Mesenchymal stem cell (in vitro differentiated cells and primary cell): ENCODE measurements at regions not wholly inside any gene's neighbourhood (a gene's known extent, or its start where the extent isn't known, plus 50 kb on each side); places are given as distances from the start of the nearest gene placed in this dataset.

Experiments used
- DNase-seq: peaks from one replicate; pipeline ENCODE4 v3.0.0-alpha.2; 2013
- H2AFZ ChIP-seq: one replicate; pipeline ENCODE4 v1.6.1; 2013; ENCODE audit warnings: low read depth, mild to moderate bottlenecking, control low read depth, inconsistent platforms, low read length, moderate library complexity
- H2AK5ac ChIP-seq: 2 replicates; pipeline ENCODE4 v1.6.1; 2013; ENCODE audit warnings: low read length, moderate library complexity, mild to moderate bottlenecking, inconsistent platforms; ENCODE audit not compliant: severe bottlenecking
- H2BK120ac ChIP-seq: one replicate; pipeline ENCODE4 v1.6.1; 2013; ENCODE audit warnings: low read depth, mild to moderate bottlenecking, inconsistent platforms, low read length, moderate library complexity
- H2BK12ac ChIP-seq, 2 experiments: one replicate each; pipeline ENCODE4 v1.6.1; 2013; ENCODE audit warnings: inconsistent platforms in 2 of 2, low read length in 2 of 2, mild to moderate bottlenecking in 2 of 2, moderate library complexity in 2 of 2, control low read depth in 1 of 2
- H2BK15ac ChIP-seq: one replicate; pipeline ENCODE4 v1.6.1; 2013; ENCODE audit warnings: mild to moderate bottlenecking, low read depth, inconsistent platforms; ENCODE audit not compliant: poor library complexity, severe bottlenecking
- H2BK5ac ChIP-seq: 2 replicates; pipeline ENCODE4 v1.6.1; 2013; ENCODE audit warnings: low read depth, mild to moderate bottlenecking, low read length, control low read depth, inconsistent platforms; ENCODE audit not compliant: poor library complexity, severe bottlenecking
- H3K14ac ChIP-seq, 2 experiments: one replicate each; pipeline ENCODE4 v1.6.1; 2013; ENCODE audit warnings: inconsistent platforms in 2 of 2, low read length in 2 of 2, control low read depth in 1 of 2, mild to moderate bottlenecking in 1 of 2, moderate library complexity in 1 of 2
- H3K18ac ChIP-seq, 2 experiments: one replicate each; pipeline ENCODE4 v1.6.1; 2013; ENCODE audit warnings: inconsistent platforms in 2 of 2, low read length in 2 of 2, control low read depth in 1 of 2, low read depth in 1 of 2, mild to moderate bottlenecking in 1 of 2
- H3K23ac ChIP-seq, 2 experiments: one replicate each; pipeline ENCODE4 v1.6.1; 2013; ENCODE audit warnings: inconsistent platforms in 2 of 2, low read length in 2 of 2, mild to moderate bottlenecking in 2 of 2, moderate library complexity in 2 of 2, control low read depth in 1 of 2
- H3K27ac ChIP-seq: 2 replicates; pipeline ENCODE4 v1.5.1; 2013; ENCODE audit warnings: mild to moderate bottlenecking, moderate library complexity, low read length, control low read depth, inconsistent platforms; ENCODE audit not compliant: poor library complexity, severe bottlenecking
- H3K27me3 ChIP-seq, 2 experiments: 2 replicates each; pipeline versions ENCODE4 v1.6.1 to v1.7.0; 2013; ENCODE audit warnings: low read length in 2 of 2, mild to moderate bottlenecking in 2 of 2, moderate library complexity in 2 of 2, control low read depth in 1 of 2, inconsistent platforms in 1 of 2; ENCODE audit not compliant: control insufficient read depth in 1 of 2, insufficient read depth in 1 of 2
- H3K36me3 ChIP-seq, 2 experiments: 2 replicates each; pipeline versions ENCODE4 v1.6.1 to v1.7.0; 2013; ENCODE audit warnings: low read length in 2 of 2, control low read depth in 1 of 2, inconsistent platforms in 1 of 2, low read depth in 1 of 2, mild to moderate bottlenecking in 1 of 2; ENCODE audit not compliant: insufficient read depth in 2 of 2, control insufficient read depth in 1 of 2
- H3K4ac ChIP-seq, 2 experiments: one replicate each; pipeline ENCODE4 v1.6.1; 2013; ENCODE audit warnings: inconsistent platforms in 2 of 2, low read length in 2 of 2, mild to moderate bottlenecking in 2 of 2, moderate library complexity in 2 of 2, control low read depth in 1 of 2, low read depth in 1 of 2
- H3K4me1 ChIP-seq: 2 replicates; pipeline ENCODE4 v1.6.1; 2013; ENCODE audit warnings: low read depth, low read length, control low read depth; ENCODE audit not compliant: control insufficient read depth, insufficient read depth
- H3K4me2 ChIP-seq: 2 replicates; pipeline ENCODE4 v1.6.1; 2013; ENCODE audit warnings: low read length, mild to moderate bottlenecking, inconsistent platforms; ENCODE audit not compliant: poor library complexity, severe bottlenecking
- H3K4me3 ChIP-seq, 2 experiments: 2 replicates each; pipeline versions ENCODE4 v1.5.1 to v1.7.0; 2013; ENCODE audit warnings: low read length in 2 of 2, mild to moderate bottlenecking in 2 of 2, control low read depth in 1 of 2, low read depth in 1 of 2; ENCODE audit not compliant: insufficient read depth in 1 of 2
- H3K79me1 ChIP-seq: replicated peaks from 2 replicates; pipeline ENCODE4 v1.6.1; 2013; ENCODE audit warnings: mild to moderate bottlenecking, control low read depth, low read length, inconsistent platforms; ENCODE audit not compliant: poor library complexity, severe bottlenecking
- H3K9ac ChIP-seq: 2 replicates; pipeline ENCODE4 v1.7.0; 2013; ENCODE audit warnings: mild to moderate bottlenecking, low read length, moderate library complexity
- H3K9me3 ChIP-seq: 2 replicates; pipeline ENCODE4 v1.7.0; 2013; ENCODE audit warnings: mild to moderate bottlenecking, low read length; ENCODE audit not compliant: control insufficient read depth
- H4K8ac ChIP-seq: one replicate; pipeline ENCODE4 v1.6.1; 2013; ENCODE audit warnings: inconsistent platforms, mild to moderate bottlenecking, low read length, moderate library complexity
- H4K91ac ChIP-seq: one replicate; pipeline ENCODE4 v1.6.1; 2013; ENCODE audit warnings: mild to moderate bottlenecking, low read length, inconsistent platforms
- WGBS: methylation state at CpG from one replicate; pipeline ENCODE4 v1.1.7; 2013; ENCODE audit warnings: mixed read lengths; 5-methylcytosine and 5-hydroxymethylcytosine counted together

DNA sequence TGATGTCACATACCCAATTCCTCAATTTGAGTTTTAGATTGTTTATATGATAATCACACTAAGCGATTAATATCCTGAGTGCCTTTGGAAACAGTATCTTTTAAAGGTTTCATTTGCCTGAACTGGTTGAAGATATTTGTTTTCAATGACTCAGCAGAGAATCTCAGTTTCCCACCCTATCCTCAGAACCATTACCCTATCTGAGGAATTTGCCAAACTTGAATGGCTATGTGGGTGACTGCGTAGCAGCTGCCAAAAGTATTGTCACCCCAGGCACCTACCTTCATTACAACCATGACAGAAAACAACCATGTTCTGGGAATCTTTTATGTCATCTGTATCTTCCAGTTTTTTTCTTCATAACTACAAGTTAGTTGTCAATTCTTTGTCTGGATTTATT lies 440.1 kb upstream of the NBEA start:
- Histone ChIP-seq H4K8ac (no peak overlapping the region), H3K23ac (no peak overlapping the region), H3K4me3 (no peak overlapping the region), H4K91ac (no peak overlapping the region), H2AK5ac (no peak overlapping the region), H3K4ac (no peak overlapping the region), H3K36me3 (no peaks in the 10 kb centered on the region), H3K4me1 (no peaks in the 10 kb centered on the region), H2BK120ac (no peak overlapping the region), H3K9me3 (no peaks in the 10 kb centered on the region), H3K4me2 (no peak overlapping the region), H2BK5ac (no peak overlapping the region), H3K79me1 (no peaks in the 10 kb centered on the region), H2BK12ac (no peak overlapping the region), H3K27ac (no peak overlapping the region), H2BK15ac (no peak overlapping the region), H2AFZ (no peak overlapping the region), H3K18ac (no peak overlapping the region), H3K9ac (no peak overlapping the region), H3K14ac (no peak overlapping the region), H3K27me3 (no peaks in the 10 kb centered on the region)
- 100% methylated on average over 2 of the region's 2 CpGs for WGBS
- DNase-seq: no peak

- no peak overlapping the region for H3K4me3 ChIP-seq
- H3K27me3 ChIP-seq: no peaks in the 10 kb centered on the region
- H3K4ac ChIP-seq: no peak overlapping the region
- no peak overlapping the region for H2BK12ac ChIP-seq
- H3K4me1 ChIP-seq: no peaks in the 10 kb centered on the region
- H3K14ac ChIP-seq: no peak overlapping the region
- 91% methylated on average over 2 of the region's 3 CpGs for WGBS
- no peak for DNase-seq
- H2BK15ac ChIP-seq: no peak overlapping the region
- H3K9me3 ChIP-seq: no peaks in the 10 kb centered on the region
- no peak overlapping the region for H4K8ac ChIP-seq
- H2AFZ ChIP-seq: no peak overlapping the region
- H3K4me2 ChIP-seq: no peak overlapping the region
- H3K9ac ChIP-seq: no peak overlapping the region
- no peak overlapping the region for H2BK120ac ChIP-seq
- no peak overlapping the region for H3K23ac ChIP-seq
- no peak overlapping the region for H4K91ac ChIP-seq
- no peaks in the 10 kb centered on the region for H3K79me1 ChIP-seq
- no peaks in the 10 kb centered on the region for H3K36me3 ChIP-seq
- no peak overlapping the region for H3K18ac ChIP-seq
- H2AK5ac ChIP-seq: no peak overlapping the region
- H3K27ac ChIP-seq: no peak overlapping the region
- H2BK5ac ChIP-seq: no peak overlapping the region
Measured at GRCh38 chr13:34502621-34503020, 439.4 kb upstream of the NBEA start.

GRCh38 chr13:34506796-34507195 lies 435.3 kb upstream of the NBEA start:
- H3K14ac ChIP-seq: no peak overlapping the region
- no peaks in the 10 kb centered on the region for H3K36me3 ChIP-seq
- no peak overlapping the region for H3K23ac ChIP-seq
- DNase-seq: no peak
- WGBS: 61% methylated on average over 3 of the region's 3 CpGs
- no peak overlapping the region for H3K9ac ChIP-seq
- no peak overlapping the region for H2BK12ac ChIP-seq
- no peaks in the 10 kb centered on the region for H3K27me3 ChIP-seq
- no peak overlapping the region for H3K4me2 ChIP-seq
- H2AK5ac ChIP-seq: no peak overlapping the region
- H3K18ac ChIP-seq: no peak overlapping the region
- no peak overlapping the region for H4K91ac ChIP-seq
- no peak overlapping the region for H3K4me3 ChIP-seq
- H2BK15ac ChIP-seq: no peak overlapping the region
- no peaks in the 10 kb centered on the region for H3K79me1 ChIP-seq
- H3K27ac ChIP-seq: no peak overlapping the region
- H2BK120ac ChIP-seq: no peak overlapping the region
- H3K9me3 ChIP-seq: no peaks in the 10 kb centered on the region
- no peak overlapping the region for H2AFZ ChIP-seq
- H4K8ac ChIP-seq: no peak overlapping the region
- H3K4ac ChIP-seq: no peak overlapping the region
- no peaks in the 10 kb centered on the region for H3K4me1 ChIP-seq
- H2BK5ac ChIP-seq: no peak overlapping the region

- no peak overlapping the region for H3K4me2 ChIP-seq
- H2BK12ac ChIP-seq: no peak overlapping the region
- no peak overlapping the region for H2BK5ac ChIP-seq
- no peak overlapping the region for H3K23ac ChIP-seq
- no peak overlapping the region for H4K8ac ChIP-seq
- H2AK5ac ChIP-seq: no peak overlapping the region
- no peaks in the 10 kb centered on the region for H3K9me3 ChIP-seq
- no peak overlapping the region for H3K27ac ChIP-seq
- H3K36me3 ChIP-seq: no peaks in the 10 kb centered on the region
- H2BK15ac ChIP-seq: no peak overlapping the region
- H2BK120ac ChIP-seq: no peak overlapping the region
- no peak overlapping the region for H4K91ac ChIP-seq
- H3K14ac ChIP-seq: no peak overlapping the region
- H3K27me3 ChIP-seq: no peaks in the 10 kb centered on the region
- H3K4me3 ChIP-seq: no peak overlapping the region
- DNase-seq: no peak
- 96% methylated on average over 4 of the region's 4 CpGs for WGBS
- H3K18ac ChIP-seq: no peak overlapping the region
- no peak overlapping the region for H3K9ac ChIP-seq
- no peak overlapping the region for H2AFZ ChIP-seq
- H3K79me1 ChIP-seq: no peaks in the 10 kb centered on the region
- H3K4ac ChIP-seq: no peak overlapping the region
- H3K4me1 ChIP-seq: no peaks in the 10 kb centered on the region
Measured at GRCh38 chr13:34507630-34508029, 434.4 kb upstream of the NBEA start.
